OCI-LY1 (cell line): ENCODE measurements at regions not wholly inside any gene's neighbourhood (a gene's known extent, or its start where the extent isn't known, plus 50 kb on each side); places are given as distances from the start of the nearest gene placed in this dataset.

Experiments used
- H2AFZ ChIP-seq: fragments of 200-600 bp; sonication (generic), shearing (Covaris generic); 2 replicates; pipeline ENCODE4 v1.6.0; 2014; ENCODE audit warnings: antibody characterized with exemption, mild to moderate bottlenecking, low read length
- H3F3A ChIP-seq: fragments of 200-600 bp; sonication (generic), shearing (Covaris generic); 2 replicates; pipeline ENCODE4 v1.6.0; 2014; ENCODE audit warnings: mild to moderate bottlenecking, antibody characterized with exemption, low read length, moderate library complexity; ENCODE audit not compliant: insufficient read depth
- H3K27ac ChIP-seq: fragments of 200-600 bp; sonication (generic); 2 replicates; pipeline ENCODE4 v1.5.1; 2014; ENCODE audit warnings: low read length, mixed run types, mild to moderate bottlenecking, low read depth; ENCODE audit not compliant: poor library complexity, severe bottlenecking
- H3K27me3 ChIP-seq: fragments of 200-600 bp; sonication (generic); 2 replicates; pipeline ENCODE4 v1.6.0; 2014; ENCODE audit warnings: antibody characterized with exemption, mild to moderate bottlenecking, low read length, moderate library complexity; ENCODE audit not compliant: insufficient read depth
- H3K36me3 ChIP-seq: fragments of 200-600 bp; sonication (generic); 2 replicates; pipeline ENCODE4 v1.6.1; 2014; ENCODE audit warnings: mild to moderate bottlenecking, antibody characterized with exemption, low read length, moderate library complexity, mixed read lengths; ENCODE audit not compliant: insufficient read depth
- H3K4me1 ChIP-seq: fragments of 200-600 bp; sonication (generic); 2 replicates; pipeline ENCODE4 v1.5.1; 2014; ENCODE audit warnings: mild to moderate bottlenecking, low read length, moderate library complexity; ENCODE audit not compliant: insufficient read depth, severe bottlenecking
- H3K4me2 ChIP-seq: fragments of 200-600 bp; sonication (generic), shearing (Covaris generic); 2 replicates; pipeline ENCODE4 v1.6.1; 2014; ENCODE audit warnings: low read length
- H3K4me3 ChIP-seq: fragments of 200-600 bp; sonication (generic); 2 replicates; pipeline ENCODE4 v1.5.1; 2014; ENCODE audit warnings: low read length, low read depth, mild to moderate bottlenecking, mixed read lengths; ENCODE audit not compliant: poor library complexity, severe bottlenecking
- H3K79me2 ChIP-seq: fragments of 200-600 bp; shearing (Covaris generic); 2 replicates; pipeline ENCODE4 v1.6.1; 2016; ENCODE audit warnings: mixed run types, low read length, mixed read lengths; ENCODE audit not compliant: insufficient read depth
- H3K9ac ChIP-seq: fragments of 200-600 bp; sonication (generic), shearing (Covaris generic); 2 replicates; pipeline ENCODE4 v1.6.1; 2014; ENCODE audit warnings: mild to moderate bottlenecking, low read length, mixed read lengths
- H3K9me2 ChIP-seq: fragments of 200-600 bp; sonication (generic), shearing (Covaris generic); 2 replicates; pipeline ENCODE4 v1.6.1; 2014; ENCODE audit warnings: low read depth, mild to moderate bottlenecking, low read length, mixed read lengths
- H3K9me3 ChIP-seq: fragments of 200-600 bp; shearing (Covaris generic); 2 replicates; pipeline ENCODE4 v1.6.1; 2014; ENCODE audit warnings: low read length, mixed read lengths
- H4K20me1 ChIP-seq: fragments of 200-600 bp; sonication (generic), shearing (Covaris generic); 2 replicates; pipeline ENCODE4 v1.6.0; 2016; ENCODE audit warnings: mild to moderate bottlenecking, low read length; ENCODE audit not compliant: insufficient read depth
- EZH2 ChIP-seq: fragments of 200-600 bp; sonication (generic), shearing (Covaris generic); IDR thresholded peaks from 2 replicates; pipeline ENCODE4 v1.8.0; 2017; ENCODE audit warnings: borderline replicate concordance, mixed run types, mild to moderate bottlenecking, antibody characterized with exemption, low read length, moderate library complexity, mixed read lengths
- TF ChIP-seq, protein P1 (sequence below): fragments of 200-600 bp; sonication (generic), shearing (Covaris generic); IDR thresholded peaks from 2 replicates; pipeline ENCODE4 v1.5.1; 2017; ENCODE audit warnings: mild to moderate bottlenecking, antibody characterized with exemption, low read length, moderate library complexity, mixed read lengths

DNA sequence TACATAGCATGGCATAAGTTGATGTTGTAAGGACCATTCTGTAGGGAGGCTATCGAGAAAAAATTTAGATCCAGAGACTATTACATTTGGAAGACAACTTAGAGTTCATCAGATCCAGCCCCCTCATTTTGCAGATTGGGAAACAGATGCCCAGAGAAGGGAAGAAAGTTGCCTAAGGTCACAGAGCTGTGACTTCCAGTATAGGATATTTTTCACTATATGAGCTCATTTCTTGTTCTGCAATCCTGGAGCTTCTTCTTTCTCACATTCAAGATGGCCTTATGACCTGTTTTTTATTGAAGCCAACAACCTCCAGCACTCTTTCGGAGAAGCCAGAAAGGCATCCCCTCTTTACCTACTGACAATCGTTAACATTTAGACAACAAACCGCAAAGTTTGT is 421.8 kb upstream of the PLXNA2 start:
- H3K27me3 ChIP-seq = no peaks in the 10 kb centered on the region
- no peak overlapping the region for H3K9ac ChIP-seq
- no peak overlapping the region for H3K4me2 ChIP-seq
- H3K36me3 ChIP-seq = no peaks in the 10 kb centered on the region
- no peaks in the 10 kb centered on the region for H3K9me3 ChIP-seq
- no peak overlapping the region for H3K4me3 ChIP-seq
- H3K79me2 ChIP-seq = no peaks in the 10 kb centered on the region
- no peaks in the 10 kb centered on the region for H3F3A ChIP-seq
- H4K20me1 ChIP-seq = no peaks in the 10 kb centered on the region
- TF ChIP-seq EZH2 = no peak
- TF ChIP-seq, protein P1, sequence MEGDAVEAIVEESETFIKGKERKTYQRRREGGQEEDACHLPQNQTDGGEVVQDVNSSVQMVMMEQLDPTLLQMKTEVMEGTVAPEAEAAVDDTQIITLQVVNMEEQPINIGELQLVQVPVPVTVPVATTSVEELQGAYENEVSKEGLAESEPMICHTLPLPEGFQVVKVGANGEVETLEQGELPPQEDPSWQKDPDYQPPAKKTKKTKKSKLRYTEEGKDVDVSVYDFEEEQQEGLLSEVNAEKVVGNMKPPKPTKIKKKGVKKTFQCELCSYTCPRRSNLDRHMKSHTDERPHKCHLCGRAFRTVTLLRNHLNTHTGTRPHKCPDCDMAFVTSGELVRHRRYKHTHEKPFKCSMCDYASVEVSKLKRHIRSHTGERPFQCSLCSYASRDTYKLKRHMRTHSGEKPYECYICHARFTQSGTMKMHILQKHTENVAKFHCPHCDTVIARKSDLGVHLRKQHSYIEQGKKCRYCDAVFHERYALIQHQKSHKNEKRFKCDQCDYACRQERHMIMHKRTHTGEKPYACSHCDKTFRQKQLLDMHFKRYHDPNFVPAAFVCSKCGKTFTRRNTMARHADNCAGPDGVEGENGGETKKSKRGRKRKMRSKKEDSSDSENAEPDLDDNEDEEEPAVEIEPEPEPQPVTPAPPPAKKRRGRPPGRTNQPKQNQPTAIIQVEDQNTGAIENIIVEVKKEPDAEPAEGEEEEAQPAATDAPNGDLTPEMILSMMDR = no peak
- no peaks in the 10 kb centered on the region for H3K9me2 ChIP-seq
- H2AFZ ChIP-seq = no peak overlapping the region
- H3K27ac ChIP-seq = no peak overlapping the region
- H3K4me1 ChIP-seq = no peaks in the 10 kb centered on the region

GRCh38 chr1:208668991-208669390 is 424.8 kb upstream of the PLXNA2 start:
- no peak overlapping the region for H3K4me2 ChIP-seq
- no peak overlapping the region for H3K4me3 ChIP-seq
- no peaks in the 10 kb centered on the region for H3K9me3 ChIP-seq
- no peaks in the 10 kb centered on the region for H3K27me3 ChIP-seq
- no peak for TF ChIP-seq EZH2
- TF ChIP-seq, protein P1 = no peak
- no peak overlapping the region for H2AFZ ChIP-seq
- no peak overlapping the region for H3K9ac ChIP-seq
- H3K4me1 ChIP-seq = no peaks in the 10 kb centered on the region
- H3K36me3 ChIP-seq = no peaks in the 10 kb centered on the region
- no peaks in the 10 kb centered on the region for H3K79me2 ChIP-seq
- no peaks in the 10 kb centered on the region for H3K9me2 ChIP-seq
- H4K20me1 ChIP-seq = no peaks in the 10 kb centered on the region
- no peak overlapping the region for H3K27ac ChIP-seq
- H3F3A ChIP-seq = no peaks in the 10 kb centered on the region

DNA sequence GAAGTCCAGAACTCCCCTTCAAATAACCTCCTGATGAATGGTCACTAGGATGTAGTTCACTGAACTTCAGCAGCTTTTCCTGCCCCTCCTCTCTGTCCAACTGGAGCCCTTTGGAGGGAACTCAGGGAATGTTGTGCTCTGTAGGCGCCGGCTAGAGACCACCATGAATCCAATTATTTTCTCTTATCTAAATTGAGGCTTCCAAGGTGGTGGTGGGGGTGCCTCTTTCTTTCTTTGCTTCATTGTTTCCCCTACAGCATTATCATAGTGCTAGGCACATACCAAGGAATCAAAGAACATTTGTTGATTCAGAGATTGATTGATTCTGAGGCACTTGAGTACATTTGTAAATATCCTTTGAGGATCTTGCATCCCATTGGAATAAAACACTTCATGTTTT is 426.6 kb upstream of the PLXNA2 start:
- no peaks in the 10 kb centered on the region for H3K36me3 ChIP-seq
- H3K4me1 ChIP-seq = no peaks in the 10 kb centered on the region
- TF ChIP-seq, protein P1 = no peak
- no peak for TF ChIP-seq EZH2
- H3K79me2 ChIP-seq = no peaks in the 10 kb centered on the region
- no peak overlapping the region for H2AFZ ChIP-seq
- H3K4me2 ChIP-seq = no peak overlapping the region
- H3K9me2 ChIP-seq = no peaks in the 10 kb centered on the region
- no peaks in the 10 kb centered on the region for H3K27me3 ChIP-seq
- H3K4me3 ChIP-seq = no peak overlapping the region
- H3K27ac ChIP-seq = no peak overlapping the region
- no peaks in the 10 kb centered on the region for H3F3A ChIP-seq
- H4K20me1 ChIP-seq = no peaks in the 10 kb centered on the region
- H3K9me3 ChIP-seq = no peaks in the 10 kb centered on the region
- H3K9ac ChIP-seq = no peak overlapping the region
